HCT116 (cell line): ENCODE measurements at regions not wholly inside any gene's neighbourhood (a gene's known extent, or its start where the extent isn't known, plus 50 kb on each side); places are given as distances from the start of the nearest gene placed in this dataset.

Experiments used
- CEBPB ChIP-seq: IDR thresholded peaks from 2 replicates; pipeline ENCODE4 v1.6.1; 2012; ENCODE audit warnings: low read depth
- EGR1 ChIP-seq: IDR thresholded peaks from 2 replicates; pipeline ENCODE4 v1.6.1; 2012; ENCODE audit warnings: low read depth
- ELF1 ChIP-seq: IDR thresholded peaks from 2 replicates; pipeline ENCODE4 v1.6.1; 2012; ENCODE audit warnings: low read depth, borderline replicate concordance
- EZH2 ChIP-seq: fragments of 200-600 bp; sonication (generic); IDR thresholded peaks from 2 replicates; pipeline ENCODE4 v1.6.1; 2017; ENCODE audit warnings: antibody characterized with exemption, mixed run types
- POLR2A ChIP-seq: IDR thresholded peaks from 2 replicates; pipeline ENCODE4 v1.7.0; 2011; ENCODE audit warnings: borderline replicate concordance; ENCODE audit not compliant: insufficient read depth, insufficient read length; ENCODE audit errors: extremely low read depth
- POLR2AphosphoS5 ChIP-seq: IDR thresholded peaks from 2 replicates; pipeline ENCODE4 v1.6.1; 2011; ENCODE audit warnings: mild to moderate bottlenecking, low read depth, low read length, moderate library complexity
- RAD21 ChIP-seq: IDR thresholded peaks from 2 replicates; pipeline ENCODE4 v1.6.1; 2012; ENCODE audit warnings: low read depth, mild to moderate bottlenecking
- SRF ChIP-seq: IDR thresholded peaks from 2 replicates; pipeline ENCODE4 v1.6.1; 2012; ENCODE audit warnings: low read depth
- TCF7L2 ChIP-seq: IDR thresholded peaks from 2 replicates; pipeline ENCODE4 v1.7.0; 2011; ENCODE audit warnings: borderline replicate concordance, inconsistent platforms; ENCODE audit not compliant: insufficient read depth, insufficient read length; ENCODE audit errors: extremely low read depth
- ZNF274 ChIP-seq: fragments of 200-500 bp; sonication (Bioruptor generic); IDR thresholded peaks from 2 replicates; pipeline ENCODE4 v1.6.1; 2014; ENCODE audit warnings: mild to moderate bottlenecking, low read depth, low read length, inconsistent platforms
- TF ChIP-seq, protein P1 (sequence below), 3 experiments: fragments of 200-600 bp in 1 of 3; sonication (generic) in 1 of 3; IDR thresholded peaks in 2 of 3; conservative IDR thresholded peaks in 1 of 3; 2 replicates each; pipeline ENCODE4 v1.5.1; 2012 to 2017; ENCODE audit warnings: low read depth in 2 of 3, low read length in 2 of 3, antibody characterized with exemption in 1 of 3, borderline replicate concordance in 1 of 3, control low read depth in 1 of 3, mild to moderate bottlenecking in 1 of 3, mixed read lengths in 1 of 3, mixed run types in 1 of 3, moderate library complexity in 1 of 3; ENCODE audit not compliant: insufficient read depth in 1 of 3

DNA sequence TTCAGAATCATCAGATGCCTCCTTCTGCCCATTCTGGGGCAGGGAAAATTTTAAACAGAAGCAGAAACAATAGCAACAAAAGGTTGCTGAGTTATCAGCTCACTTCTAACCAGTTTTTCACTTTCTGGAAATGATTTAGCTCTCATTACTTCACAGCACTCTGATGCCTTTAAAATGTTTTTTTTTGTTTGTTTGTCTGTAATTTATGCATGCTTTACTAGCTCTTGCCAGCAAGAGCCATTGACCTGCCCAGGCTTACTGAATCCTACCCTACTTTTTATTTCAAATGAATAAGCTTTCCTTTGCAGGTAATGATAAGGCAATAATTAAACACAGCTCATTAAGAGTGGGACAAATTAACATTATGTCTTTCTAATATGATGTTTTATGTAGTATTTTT is 466.1 kb upstream of the NOVA1 start:
- TF ChIP-seq, protein P1, sequence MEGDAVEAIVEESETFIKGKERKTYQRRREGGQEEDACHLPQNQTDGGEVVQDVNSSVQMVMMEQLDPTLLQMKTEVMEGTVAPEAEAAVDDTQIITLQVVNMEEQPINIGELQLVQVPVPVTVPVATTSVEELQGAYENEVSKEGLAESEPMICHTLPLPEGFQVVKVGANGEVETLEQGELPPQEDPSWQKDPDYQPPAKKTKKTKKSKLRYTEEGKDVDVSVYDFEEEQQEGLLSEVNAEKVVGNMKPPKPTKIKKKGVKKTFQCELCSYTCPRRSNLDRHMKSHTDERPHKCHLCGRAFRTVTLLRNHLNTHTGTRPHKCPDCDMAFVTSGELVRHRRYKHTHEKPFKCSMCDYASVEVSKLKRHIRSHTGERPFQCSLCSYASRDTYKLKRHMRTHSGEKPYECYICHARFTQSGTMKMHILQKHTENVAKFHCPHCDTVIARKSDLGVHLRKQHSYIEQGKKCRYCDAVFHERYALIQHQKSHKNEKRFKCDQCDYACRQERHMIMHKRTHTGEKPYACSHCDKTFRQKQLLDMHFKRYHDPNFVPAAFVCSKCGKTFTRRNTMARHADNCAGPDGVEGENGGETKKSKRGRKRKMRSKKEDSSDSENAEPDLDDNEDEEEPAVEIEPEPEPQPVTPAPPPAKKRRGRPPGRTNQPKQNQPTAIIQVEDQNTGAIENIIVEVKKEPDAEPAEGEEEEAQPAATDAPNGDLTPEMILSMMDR (IDR thresholded peaks at IDR 0.05 in 2 of 3, conservative IDR thresholded peaks at IDR 0.05 in 1 of 3; ENCODE audit: borderline replicate concordance in 1 of 3, insufficient read depth in 1 of 3, low read depth in 2 of 3, low read length in 2 of 3): no peak
- TF ChIP-seq ZNF274 (no peak), SRF (no peak), TCF7L2 (no peak), POLR2AphosphoS5 (no peak), EZH2 (no peak), POLR2A (no peak), ELF1 (no peak), CEBPB (no peak), RAD21 (no peak), EGR1 (no peak)
